ENCODE measurements at regions not wholly inside any gene's neighbourhood (a gene's known extent, or its start where the extent isn't known, plus 50 kb on each side); places are given as distances from the start of the nearest gene placed in this dataset.

DNA sequence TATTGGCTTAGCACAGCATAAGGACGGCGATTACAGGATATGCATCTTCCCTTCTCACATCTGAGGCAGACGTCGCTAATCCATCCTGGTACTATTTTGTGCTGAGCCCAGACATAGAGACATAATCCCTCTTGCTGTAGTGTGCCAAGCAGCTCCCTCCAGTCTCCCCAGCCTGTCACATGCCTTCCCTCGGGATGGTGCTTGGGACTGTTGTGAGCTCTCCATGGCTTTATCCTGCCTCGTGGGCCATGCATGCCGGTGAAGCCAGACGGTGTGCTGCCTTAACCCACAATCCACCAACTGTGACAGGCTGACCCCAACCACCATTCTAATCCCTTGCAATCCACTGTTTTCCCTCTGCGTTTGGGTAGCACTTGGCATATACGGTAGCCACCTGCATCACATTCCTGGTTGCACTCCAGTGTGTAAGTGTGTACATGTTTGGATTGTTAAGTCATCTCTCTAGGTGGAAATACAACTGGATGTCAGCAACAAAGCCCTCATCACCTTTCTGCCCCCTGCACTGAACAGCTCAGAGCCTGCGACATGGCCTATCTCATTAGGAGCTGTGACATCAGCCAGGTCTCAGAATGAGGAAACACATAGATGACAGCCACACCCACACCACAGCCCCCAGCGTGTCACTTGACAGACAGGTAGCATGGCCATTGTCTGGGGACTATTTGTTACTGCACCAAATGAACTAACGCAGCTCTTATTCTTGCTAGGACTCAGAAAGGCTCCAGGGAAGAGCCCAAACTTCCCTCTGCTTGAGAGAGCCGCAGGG lies 374.8 kb upstream of the CDH4 start:
- FAIRE-seq, result no peak

DNA sequence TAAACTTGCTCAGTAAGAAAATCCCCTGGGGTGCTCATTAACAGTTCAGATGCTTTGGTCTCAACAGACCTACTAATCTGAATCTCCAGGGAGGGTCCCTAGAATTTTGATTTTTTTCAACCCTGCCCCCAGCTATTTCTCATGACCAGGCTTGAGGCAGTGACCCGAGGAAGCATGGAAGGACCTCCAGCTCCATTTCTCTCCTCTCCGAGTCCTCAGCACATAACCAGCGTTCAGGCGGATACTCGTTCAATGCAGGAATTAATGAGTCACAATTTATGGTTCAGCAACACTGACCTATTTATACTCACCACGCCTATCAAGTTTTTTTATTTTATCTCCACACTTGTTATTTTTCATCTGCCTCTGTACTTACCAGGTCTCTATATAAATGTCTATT lies 369.2 kb upstream of the CDH4 start:
- FAIRE-seq, result no peak

DNA sequence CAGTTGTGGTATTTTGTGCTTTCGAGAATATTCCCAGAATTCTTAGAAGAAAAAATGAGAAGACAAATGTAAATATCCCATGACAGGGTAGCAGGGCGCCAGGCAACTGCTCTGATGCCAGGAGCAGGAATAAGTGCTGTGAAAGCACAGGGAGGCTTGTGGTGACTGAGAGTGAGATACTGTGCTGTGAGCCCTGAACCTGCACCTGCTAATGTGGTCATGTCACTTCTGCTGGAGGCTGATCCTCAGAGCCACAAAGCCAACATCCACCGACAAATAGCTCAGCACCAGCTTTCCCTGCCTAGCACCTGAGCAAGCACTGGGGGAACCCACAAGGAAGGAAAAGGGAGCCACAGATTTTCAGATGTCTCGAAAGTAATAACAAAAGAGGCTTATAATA lies 368.6 kb upstream of the CDH4 start:
- FAIRE-seq, result no peak

DNA sequence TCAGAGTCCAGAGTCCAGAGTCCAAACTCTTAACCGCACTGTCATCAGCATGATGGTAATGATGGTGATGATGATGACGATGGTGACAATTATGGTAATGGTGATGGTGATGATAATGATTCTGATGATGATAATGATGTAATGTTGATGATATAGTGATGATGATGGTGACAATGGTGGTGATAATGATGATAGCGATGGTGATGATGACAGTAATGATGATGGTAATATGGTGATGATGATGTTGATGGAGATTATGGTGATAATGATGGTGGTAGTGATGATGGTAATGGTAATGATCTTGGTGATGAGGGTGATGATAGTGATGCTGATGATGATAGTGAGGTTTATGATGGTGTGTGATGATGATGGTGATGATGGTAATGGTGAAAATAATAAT lies 367.8 kb upstream of the CDH4 start:
- FAIRE-seq, result no peak

DNA sequence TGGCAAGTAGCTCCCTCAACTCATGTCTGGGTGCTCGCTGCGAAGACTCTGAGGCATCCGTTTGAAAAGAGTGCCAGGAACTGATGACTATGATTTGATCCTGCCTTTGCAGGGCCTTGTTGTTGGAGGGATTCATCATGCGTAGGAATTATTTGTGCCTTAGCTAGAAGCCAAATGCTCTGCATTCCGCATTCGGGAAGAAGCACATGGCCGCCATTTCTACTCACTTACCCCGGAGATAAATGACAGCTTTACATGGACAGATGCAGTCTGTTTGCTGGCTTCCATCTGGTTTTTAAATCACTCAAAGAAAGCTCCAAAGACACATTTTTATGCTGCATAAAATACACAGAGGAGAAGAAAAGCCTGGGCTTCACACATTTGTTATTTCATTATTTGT lies 363.3 kb upstream of the CDH4 start:
- no peak for FAIRE-seq

DNA sequence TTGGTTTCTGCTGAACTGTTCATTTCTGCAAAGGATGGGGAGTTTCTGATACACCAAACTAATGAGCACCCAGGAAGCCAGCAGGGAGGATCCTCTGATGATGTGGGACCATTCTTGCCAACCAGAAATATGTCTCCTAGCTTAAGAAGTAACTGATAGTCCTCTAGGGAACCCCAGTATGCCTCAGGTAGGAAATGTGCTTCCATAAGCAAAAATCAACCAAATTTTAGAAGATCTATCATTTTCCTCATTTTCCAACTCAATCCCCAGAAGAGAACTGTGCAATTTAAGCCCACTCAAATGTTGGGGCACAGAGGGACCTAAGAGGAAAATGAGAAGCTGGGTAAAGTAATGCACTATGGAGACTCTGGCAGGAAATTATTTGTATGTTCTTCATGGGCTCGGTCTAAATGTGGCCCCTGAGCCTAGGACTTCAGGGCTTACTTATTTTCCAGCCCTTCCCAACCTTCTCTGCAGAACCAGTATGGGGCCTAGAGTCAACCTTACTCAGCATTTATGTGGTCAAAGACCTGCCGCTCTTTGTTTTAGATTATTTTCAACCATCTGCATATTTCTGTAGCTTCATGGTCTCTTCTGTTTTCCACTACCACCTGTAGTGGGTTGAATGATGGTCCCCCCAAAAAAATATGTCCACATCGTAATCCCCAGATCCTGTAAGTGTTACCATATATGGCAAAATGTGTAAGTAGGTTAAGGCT lies 359.8 kb upstream of the CDH4 start:
- no peak for FAIRE-seq

DNA sequence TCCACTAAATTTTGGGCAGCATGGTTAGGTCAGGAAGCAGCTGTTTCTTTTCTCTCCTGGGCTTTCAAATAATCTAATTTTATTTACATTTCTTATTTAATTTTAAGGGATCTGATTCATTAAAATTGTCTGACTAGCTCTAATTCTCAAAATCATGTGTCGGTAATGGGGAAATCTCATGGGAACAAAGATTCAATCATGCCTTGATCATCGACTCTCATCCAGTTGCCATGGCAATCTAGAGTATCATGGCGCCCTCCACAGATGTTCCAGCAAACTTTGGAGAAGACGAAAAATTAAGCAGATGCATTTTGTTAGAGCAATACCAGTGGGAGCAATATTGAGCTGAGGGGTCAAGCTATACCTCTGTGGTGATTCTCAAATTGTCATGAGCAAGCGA lies 358.0 kb upstream of the CDH4 start:
- no peak for FAIRE-seq

DNA sequence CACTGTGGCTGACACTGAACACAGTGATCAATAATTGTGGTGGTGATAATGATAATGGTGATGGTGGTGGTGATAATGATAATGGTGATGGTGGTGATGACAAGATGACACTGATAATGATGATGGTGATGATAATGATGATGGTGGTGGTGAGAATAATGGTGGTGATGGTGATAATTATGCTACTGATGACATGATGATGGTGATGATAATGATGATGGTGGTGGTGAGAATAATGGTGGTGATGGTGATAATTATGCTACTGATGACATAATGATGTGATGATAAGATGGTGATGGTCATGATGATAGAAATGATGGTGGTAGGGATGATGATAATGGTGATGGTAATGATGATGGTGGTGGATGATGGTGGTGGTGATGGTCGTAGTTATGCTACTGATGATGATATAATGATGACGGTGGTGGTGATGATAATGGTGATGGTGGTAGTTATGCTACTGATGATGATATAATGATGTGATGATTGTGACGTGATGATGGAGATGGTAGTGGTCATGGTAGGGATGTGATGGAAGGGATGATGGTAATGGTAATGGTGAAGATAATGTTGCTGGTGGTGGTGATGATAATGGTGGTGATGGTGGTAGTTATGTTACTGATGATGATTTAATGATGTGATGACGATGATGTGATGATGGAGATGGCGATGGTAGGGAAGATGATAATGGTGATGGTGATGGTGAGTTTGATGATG lies 356.5 kb upstream of the CDH4 start:
- FAIRE-seq, result no peak

DNA sequence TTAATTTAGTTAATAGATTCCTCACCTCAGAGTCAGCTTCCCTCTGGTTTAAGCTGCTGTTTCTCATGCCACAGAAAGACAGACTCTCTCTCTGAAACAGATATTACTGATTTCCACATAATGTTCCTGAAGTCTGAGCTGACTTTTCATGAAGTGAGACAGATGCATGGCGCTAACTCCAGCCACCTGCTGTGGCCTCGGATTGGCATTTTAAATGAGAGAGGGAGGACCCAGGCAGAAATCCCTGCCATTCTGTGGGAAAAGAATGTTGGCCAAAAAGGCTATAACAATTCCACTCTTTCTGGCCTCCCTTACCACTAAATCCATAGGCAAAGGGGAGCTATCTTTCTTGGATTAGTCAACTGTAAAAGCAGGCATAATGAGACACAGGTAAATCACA lies 354.1 kb upstream of the CDH4 start:
- FAIRE-seq, result no peak

DNA sequence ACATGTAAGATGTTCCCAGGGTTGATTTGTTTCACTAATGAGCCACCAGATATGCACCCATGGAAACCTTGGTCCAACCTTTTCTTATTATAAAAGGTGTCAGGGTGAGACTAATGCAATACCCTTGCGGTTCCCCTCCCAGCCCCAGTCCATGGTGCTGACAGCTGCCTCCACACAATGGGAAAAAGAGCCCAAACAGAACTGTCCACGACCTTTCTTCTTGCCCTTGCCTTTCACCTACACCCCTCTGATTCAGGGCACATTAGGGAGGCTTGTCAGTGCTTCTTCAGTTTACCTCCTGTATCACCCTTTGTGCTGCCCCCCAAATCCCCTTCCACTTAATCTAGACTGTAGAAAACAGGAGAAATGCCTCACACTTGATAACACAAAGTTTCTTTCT lies 352.7 kb upstream of the CDH4 start:
- FAIRE-seq, result no peak

DNA sequence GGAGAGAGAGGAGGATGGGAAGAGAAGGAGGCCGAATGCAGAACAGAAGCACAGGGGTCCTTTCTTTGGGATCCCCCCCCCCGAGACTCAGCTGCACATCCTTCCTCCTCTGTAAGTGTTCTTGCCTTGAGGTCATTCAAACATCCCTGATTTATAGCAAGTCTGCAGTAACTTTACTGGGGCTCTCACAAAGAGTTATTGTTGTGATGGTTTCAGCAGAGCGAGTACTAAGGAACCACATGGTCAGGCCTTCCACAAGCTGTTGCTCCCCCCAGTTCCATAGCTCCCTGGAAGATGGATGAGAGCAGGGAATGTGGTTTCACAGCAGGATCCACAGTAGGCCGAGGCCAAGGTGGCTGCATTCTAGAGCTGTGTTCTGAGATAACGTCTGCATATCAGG lies 351.4 kb upstream of the CDH4 start:
- no peak for FAIRE-seq

DNA sequence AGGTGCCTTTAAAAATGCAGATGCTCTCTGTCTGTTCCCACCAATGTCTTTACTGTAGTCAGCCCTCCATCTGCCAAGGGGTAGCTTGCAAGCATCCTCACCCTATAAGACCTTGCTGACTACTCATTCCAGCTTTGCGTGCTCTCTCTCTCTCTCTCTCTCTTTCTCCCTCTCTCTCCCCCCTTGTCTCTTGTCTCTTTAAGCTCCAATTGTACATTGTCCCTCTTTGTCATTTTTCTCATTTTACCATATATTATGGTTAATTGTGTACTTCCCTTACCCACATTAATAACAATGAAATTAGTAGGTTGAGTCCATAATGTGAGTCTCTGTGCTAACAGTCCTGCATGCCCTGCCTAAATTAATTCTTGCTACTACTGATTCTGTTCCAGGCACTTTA lies 350.2 kb upstream of the CDH4 start:
- no peak for FAIRE-seq

DNA sequence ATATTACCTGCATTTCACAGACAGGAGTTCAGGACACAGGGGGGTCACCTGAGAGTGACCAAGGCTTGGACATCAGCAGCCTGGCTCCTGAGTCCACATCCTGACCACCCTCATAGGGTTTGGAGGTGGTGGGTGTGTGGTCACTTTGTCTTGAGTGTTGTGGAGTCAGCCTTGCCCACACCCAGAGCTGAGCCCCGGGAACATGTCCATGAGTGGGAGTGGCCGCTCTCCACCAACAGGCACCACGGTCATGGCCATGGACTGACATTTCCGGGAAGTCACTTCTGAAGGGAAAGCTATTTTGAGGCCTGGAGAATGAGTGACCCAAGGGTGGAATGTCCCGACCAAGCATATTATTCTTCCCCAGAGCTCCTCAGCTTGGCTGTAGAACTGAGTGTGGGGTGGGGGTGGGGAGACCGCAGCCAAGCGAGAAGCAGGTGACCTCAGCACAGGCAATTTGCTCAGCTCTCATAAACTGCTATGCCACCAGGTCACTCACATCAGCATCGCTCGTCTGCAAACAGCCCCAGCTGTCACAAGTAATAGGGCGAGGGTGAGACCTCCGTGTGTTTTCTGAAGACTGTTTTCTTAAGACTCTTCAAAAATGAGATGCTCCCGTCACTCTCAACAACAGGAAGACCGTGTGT lies 348.6 kb upstream of the CDH4 start:
- no peak for FAIRE-seq

DNA sequence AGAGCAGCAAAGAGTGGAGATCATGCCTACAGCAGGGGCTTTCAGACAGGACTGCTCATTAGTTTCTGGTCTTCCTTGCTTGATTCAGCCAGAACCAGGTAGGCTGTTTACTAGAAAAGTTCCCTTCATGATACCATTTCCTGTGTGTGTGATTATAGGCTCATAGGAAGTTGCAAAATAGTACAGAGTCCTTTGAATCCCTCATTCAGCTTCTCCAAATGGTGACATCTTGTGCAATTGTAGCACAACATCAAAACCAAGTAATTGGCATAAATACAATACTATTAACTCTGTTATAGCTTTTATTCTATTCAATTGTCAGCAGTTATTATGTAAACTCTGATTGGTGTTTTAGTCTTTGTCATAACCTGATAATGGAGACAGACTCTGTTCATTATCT lies 347.3 kb upstream of the CDH4 start:
- FAIRE-seq, result no peak

DNA sequence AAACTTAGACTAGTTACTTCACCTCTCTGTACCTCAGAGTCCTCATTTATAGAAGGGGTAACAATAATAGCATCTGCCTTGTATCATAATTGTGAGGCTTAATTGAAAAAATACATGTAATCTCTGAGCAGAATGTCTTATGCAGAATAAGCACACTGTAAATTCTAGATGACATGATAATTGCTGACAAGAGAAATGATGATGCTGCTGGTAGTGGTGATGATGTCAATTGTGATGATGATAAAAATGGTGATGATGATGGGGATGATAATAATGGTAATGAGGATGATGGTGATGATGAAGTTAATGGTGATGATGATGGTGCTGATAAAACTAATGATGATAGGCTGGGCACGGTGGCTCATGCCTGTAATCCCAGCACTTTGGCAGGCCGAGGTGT lies 346.1 kb upstream of the CDH4 start:
- FAIRE-seq, result no peak

DNA sequence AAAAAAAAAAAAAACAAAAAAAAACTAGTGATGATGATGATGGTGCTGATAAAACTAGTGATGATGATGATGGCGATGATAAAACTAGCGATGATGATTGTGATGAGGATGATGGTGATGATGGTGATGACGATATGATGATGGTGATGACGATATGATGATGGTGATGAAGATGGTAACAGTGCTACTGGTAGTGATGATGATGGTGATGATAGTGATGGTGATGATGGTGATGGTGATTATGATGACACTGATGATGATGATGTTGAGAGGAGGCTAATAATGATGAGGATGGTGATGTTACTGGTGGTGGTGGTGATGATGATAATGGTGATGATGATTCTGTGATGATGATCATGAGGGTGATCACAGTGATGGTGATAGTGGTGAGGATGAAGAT lies 345.5 kb upstream of the CDH4 start:
- FAIRE-seq, result no peak

DNA sequence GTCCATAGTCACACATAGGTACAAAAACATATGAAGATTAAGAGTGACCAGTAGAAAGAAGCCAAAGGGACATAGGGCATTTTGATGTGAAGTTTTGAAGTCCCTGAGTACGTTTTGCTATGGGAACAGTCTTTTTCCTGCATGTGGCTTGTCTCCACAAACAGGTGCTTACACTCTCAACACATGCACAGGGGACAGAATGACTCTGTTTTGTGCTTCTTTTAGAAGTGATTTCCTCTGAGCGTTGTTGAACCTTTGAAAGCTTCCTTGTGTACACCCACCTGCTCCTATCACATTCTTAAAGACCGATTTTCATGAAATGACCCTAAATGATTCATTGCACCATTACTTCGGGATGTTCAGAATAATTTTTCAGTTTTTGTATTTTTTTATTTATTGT lies 338.8 kb upstream of the CDH4 start:
- FAIRE-seq, result no peak

DNA sequence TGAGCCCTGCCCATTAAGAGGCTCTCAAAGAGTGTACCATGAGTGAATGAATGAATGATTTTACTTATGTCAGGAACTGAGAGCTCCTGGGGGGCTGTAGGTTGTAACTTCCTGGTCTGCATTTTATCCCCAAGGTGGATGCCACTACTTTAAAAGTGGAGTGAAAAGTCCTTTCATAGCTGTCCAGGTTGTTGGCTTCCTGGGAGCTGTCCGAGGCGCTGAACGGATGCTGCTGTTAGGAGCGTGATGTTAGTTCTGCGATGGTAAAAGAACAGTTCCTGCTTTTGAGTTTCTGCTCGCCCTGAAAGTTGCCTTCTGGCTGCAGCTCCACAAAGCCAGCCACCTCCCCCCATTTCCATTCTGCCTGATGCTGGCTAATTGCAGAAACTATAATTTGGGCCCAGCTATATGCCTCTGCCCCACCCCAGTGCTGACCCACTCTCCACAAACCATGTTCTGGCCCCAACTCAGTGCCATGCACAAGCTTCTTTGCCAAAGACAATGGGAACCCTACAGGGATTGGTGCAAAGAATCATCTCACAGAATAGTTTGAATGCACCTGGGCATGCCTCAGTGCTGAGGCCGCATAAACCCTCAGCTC lies 330.9 kb upstream of the CDH4 start:
- no peak for FAIRE-seq

DNA sequence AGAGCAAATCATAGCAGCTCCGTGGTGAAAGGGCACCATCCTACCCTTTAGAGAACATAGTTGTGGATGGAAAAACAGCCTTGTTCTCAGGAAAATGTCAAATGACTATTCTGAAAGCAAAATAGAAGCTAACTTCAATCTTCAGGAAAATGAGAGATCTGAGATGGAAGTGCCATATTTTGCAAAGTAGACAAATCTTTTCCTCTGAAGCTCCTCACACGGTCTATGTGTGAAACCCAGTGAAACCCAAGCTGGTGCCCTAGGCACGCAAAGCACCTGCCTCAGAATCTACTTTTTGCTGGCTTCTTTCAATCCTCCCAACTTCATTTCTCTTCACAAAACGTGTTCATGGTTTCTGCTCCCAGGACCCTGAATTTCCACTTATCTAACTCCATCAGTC lies 325.2 kb upstream of the CDH4 start:
- no peak for FAIRE-seq

DNA sequence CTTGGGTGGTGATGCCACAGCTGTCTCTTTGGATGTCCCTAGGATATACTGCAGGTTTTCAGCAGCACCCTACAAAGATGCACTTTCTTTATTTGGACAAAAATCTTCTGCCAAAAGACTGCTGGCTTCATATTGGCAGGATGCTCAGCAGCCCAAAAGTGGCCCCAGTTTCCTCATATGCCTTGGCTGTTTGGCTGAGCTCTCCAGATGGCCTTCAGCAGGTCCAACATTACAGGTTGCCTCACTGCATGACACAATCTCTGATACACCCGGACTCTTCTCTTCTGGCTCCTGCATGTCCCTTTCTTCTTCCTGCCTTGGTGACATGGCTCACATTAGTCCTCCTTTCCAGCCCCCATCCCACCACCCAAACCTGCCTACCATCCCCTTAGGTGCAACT lies 323.7 kb upstream of the CDH4 start:
- FAIRE-seq, result no peak

DNA sequence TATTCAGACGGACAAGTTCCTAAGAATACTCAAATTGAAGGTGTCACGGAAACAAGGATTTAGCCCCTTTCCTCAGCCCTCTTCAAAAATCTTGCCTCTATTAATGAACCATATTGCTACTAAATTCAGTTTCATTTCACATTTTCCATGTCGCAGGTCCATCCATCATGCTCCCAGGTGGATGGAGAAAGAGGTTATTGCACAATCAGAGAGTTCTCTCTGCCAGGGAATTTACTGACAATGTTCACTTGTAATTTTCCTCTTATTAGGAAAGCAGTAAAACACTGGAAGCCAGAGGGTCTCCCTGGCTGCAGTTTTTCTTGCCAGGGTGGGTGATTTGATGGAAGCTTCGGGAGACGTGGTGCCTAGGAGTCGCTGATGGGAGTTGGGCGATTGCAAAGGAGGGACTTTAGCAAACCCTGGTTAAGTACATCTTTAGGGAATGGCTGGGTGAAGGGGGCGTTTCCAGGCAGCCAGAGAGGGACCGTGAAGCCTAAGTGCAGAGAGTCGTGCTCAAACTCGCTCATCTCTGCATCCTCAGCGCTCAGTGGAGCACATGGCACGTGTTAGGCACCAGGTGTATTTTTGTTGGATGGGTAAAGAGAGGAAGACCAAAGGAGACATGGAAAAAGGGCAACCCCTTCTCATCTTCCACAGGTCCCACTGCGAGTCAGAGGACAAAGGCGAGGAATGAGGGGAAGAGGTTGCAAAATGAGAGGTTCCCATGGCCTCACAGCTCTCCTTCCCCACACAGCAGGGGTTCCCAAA lies 321.9 kb upstream of the CDH4 start:
- no peak for FAIRE-seq

DNA sequence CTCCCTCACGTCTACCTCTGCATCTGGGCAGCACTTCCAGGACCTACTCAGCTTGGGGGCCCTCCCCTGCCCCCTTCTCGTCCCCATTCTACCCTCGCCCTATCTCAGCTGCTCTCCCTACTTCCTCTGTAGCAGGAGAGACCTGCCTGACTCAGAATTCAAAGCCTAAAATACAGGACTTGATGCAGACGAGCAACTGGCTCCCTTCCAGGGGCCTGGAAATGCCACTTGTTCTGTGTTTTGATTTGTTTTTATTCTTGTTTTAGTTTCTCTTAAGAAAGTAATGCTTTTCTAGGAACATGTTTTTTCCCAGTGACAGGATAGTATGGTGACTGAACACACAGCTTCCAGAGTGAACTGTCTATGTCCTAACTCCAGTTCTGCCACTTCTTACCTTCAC lies 320.4 kb upstream of the CDH4 start:
- no peak for FAIRE-seq
